Spleen (tissue), 11 donors: ENCODE measurements at regions not wholly inside any gene's neighbourhood (a gene's known extent, or its start where the extent isn't known, plus 50 kb on each side); places are given as distances from the start of the nearest gene placed in this dataset.

ENCODE experiments used
- DNase-seq: peaks from one replicate; pipeline ENCODE4 v3.0.0-alpha.2; 2020
- H3K27ac ChIP-seq, 8 donors: fragments of 200-600 bp; sonication (generic) in 7 of 8; 1 replicate in 4 of 8; 2 replicates in 4 of 8; pipeline versions ENCODE4 v1.5.0 to v1.8.0; 2016 to 2021; ENCODE audit warnings: inconsistent platforms in 4 of 8, mild to moderate bottlenecking in 4 of 8, moderate library complexity in 1 of 8
- H3K27me3 ChIP-seq, 7 donors: fragments of 200-600 bp; sonication (generic) in 6 of 7; replicated peaks in 1 of 7; 1 replicate in 4 of 7; 2 replicates in 3 of 7; pipeline versions ENCODE4 v1.5.0 to v1.8.0; 2016 to 2021; ENCODE audit warnings: inconsistent platforms in 3 of 7, mild to moderate bottlenecking in 1 of 7
- H3K36me3 ChIP-seq, 6 donors: fragments of 200-600 bp; sonication (generic) in 5 of 6; 1 replicate in 4 of 6; 2 replicates in 2 of 6; pipeline versions ENCODE4 v1.5.0 to v1.8.0; 2016 to 2021; ENCODE audit warnings: inconsistent platforms in 2 of 6
- H3K4me1 ChIP-seq, 6 donors: fragments of 200-600 bp; sonication (generic) in 5 of 6; 1 replicate in 3 of 6; 2 replicates in 3 of 6; pipeline versions ENCODE4 v1.5.0 to v1.8.0; 2016 to 2021; ENCODE audit warnings: inconsistent platforms in 3 of 6
- H3K4me3 ChIP-seq, 8 donors: fragments of 200-600 bp; sonication (generic) in 7 of 8; 1 replicate in 4 of 8; 2 replicates in 4 of 8; pipeline versions ENCODE4 v1.5.0 to v1.8.0; 2016 to 2021; ENCODE audit warnings: inconsistent platforms in 4 of 8, mild to moderate bottlenecking in 4 of 8, moderate library complexity in 2 of 8
- H3K9me3 ChIP-seq, 8 donors: fragments of 200-600 bp; sonication (generic) in 7 of 8; 1 replicate in 4 of 8; 2 replicates in 4 of 8; pipeline versions ENCODE4 v1.5.0 to v1.8.0; 2016 to 2021; ENCODE audit warnings: inconsistent platforms in 4 of 8
- CTCF ChIP-seq, 11 experiments: fragments of 200-600 bp in 7 of 11; fragments of 450-650 bp in 4 of 11; sonication (generic) in 4 of 11; IDR thresholded peaks in 8 of 11; conservative IDR thresholded peaks in 3 of 11; 1 replicate in 7 of 11; 2 replicates in 4 of 11; pipeline versions ENCODE4 v1.4.0 to v1.8.0; 2016 to 2021; ENCODE audit warnings: antibody characterized with exemption in 11 of 11, inconsistent platforms in 4 of 11, mild to moderate bottlenecking in 1 of 11
- POLR2A ChIP-seq, 3 donors: fragments of 450-650 bp; IDR thresholded peaks; one replicate each; pipeline ENCODE4 v1.5.1; 2017; ENCODE audit warnings: antibody characterized with exemption in 3 of 3, mild to moderate bottlenecking in 1 of 3
- POLR2AphosphoS5 ChIP-seq, 3 donors: sonication (generic); formaldehyde crosslinking; IDR thresholded peaks; one replicate each; pipeline ENCODE4 v1.5.1; 2017; ENCODE audit warnings: antibody characterized with exemption in 3 of 3
- WGBS, 5 donors: extraction: QIAGEN DNeasy Blood & Tissue Kit in 3 of 5; methylation state at CpG; one replicate each; pipeline versions ENCODE4 v1.1.5 to v1.1.7; 2013 to 2018; 5-methylcytosine and 5-hydroxymethylcytosine counted together
- intact Hi-C: fragments of 100-400 bp; cut with DNase I; formaldehyde crosslinking; loops from one replicate; pipeline ENCODE4 v1.15.0; 2023; ENCODE audit warnings: low total_unique reads
- donor health status: healthy with polysubstance abuse.
- donor health status: DM: no; HTN: no; CAD: no; lungs with moderate emphysema.
- donor health status: DM: no; HTN: no; CAD: no.
- donor health status: Bipolar disorder and iron deficiency.
- donor health status: healthy.
- donor health status: DM: no; HTN: no; CAD: no.
- donor health status: DM: yes; HTN: yes; CAD: no.

- TF ChIP-seq POLR2A (IDR thresholded peaks at IDR 0.05) (no peak), POLR2AphosphoS5 (IDR thresholded peaks at IDR 0.05) (no peak), CTCF (IDR thresholded peaks at IDR 0.05 in 8 of 11, conservative IDR thresholded peaks at IDR 0.05 in 3 of 11) (no peak)
- Histone ChIP-seq H3K27me3 (peaks cover 0 to 9% (median 0%) of the 10 kb centered on the region in 7 donors), H3K4me1 (no peaks in the 10 kb centered on the region), H3K27ac (no peak overlapping the region), H3K4me3 (no peak overlapping the region), H3K36me3 (no peaks in the 10 kb centered on the region), H3K9me3 (no peaks in the 10 kb centered on the region)
- 66 to 76% (median 71%) methylated on average over 7 of the region's 7 CpGs for WGBS, 5 donors
- DNase-seq, result no peak
- intact Hi-C loops, result no loop called here
These were observed 137.3 kb upstream of the KIF2A start for GRCh38 chr5:62168506-62169281.

GRCh38 chr5:62178258-62178657 lies 127.7 kb upstream of the KIF2A start:
- no peak for TF ChIP-seq POLR2AphosphoS5 (IDR thresholded peaks at IDR 0.05)
- TF ChIP-seq POLR2A (IDR thresholded peaks at IDR 0.05), result no peak
- no peak for TF ChIP-seq CTCF (IDR thresholded peaks at IDR 0.05 in 8 of 11, conservative IDR thresholded peaks at IDR 0.05 in 3 of 11)
- WGBS, 5 donors, result 76 to 92% (median 84%) methylated on average over 5 of the region's 5 CpGs
- no peaks in the 10 kb centered on the region for H3K9me3 ChIP-seq
- DNase-seq, result no peak
- intact Hi-C loops, result no loop called here
- no peak overlapping the region for H3K4me3 ChIP-seq
- H3K4me1 ChIP-seq, result no peaks in the 10 kb centered on the region
- no peaks in the 10 kb centered on the region for H3K36me3 ChIP-seq
- no peak overlapping the region for H3K27ac ChIP-seq
- H3K27me3 ChIP-seq, result peaks cover 0 to 5% (median 0%) of the 10 kb centered on the region in 7 donors

- Histone ChIP-seq H3K27me3 (peaks cover 0 to 5% (median 0%) of the 10 kb centered on the region in 7 donors), H3K36me3 (no peaks in the 10 kb centered on the region), H3K9me3 (no peaks in the 10 kb centered on the region), H3K27ac (no peak overlapping the region), H3K4me3 (no peak overlapping the region), H3K4me1 (no peaks in the 10 kb centered on the region)
- DNase-seq, result no peak
- WGBS, 5 donors, result 68 to 96% (median 79%) methylated on average over 1 of the region's 1 CpG
- TF ChIP-seq POLR2AphosphoS5 (IDR thresholded peaks at IDR 0.05) (no peak), CTCF (IDR thresholded peaks at IDR 0.05 in 8 of 11, conservative IDR thresholded peaks at IDR 0.05 in 3 of 11) (no peak), POLR2A (IDR thresholded peaks at IDR 0.05) (no peak)
- intact Hi-C loops, result no loop called here
These were observed 123.2 kb upstream of the KIF2A start for GRCh38 chr5:62182802-62183201.

GRCh38 chr5:62183727-62184126 lies 122.3 kb upstream of the KIF2A start:
- no peaks in the 10 kb centered on the region for H3K9me3 ChIP-seq

More at GRCh38 chr5:62183727-62184126, 122.3 kb upstream of the KIF2A start:
- TF ChIP-seq POLR2AphosphoS5 (IDR thresholded peaks at IDR 0.05), result no peak
- no peak for TF ChIP-seq POLR2A (IDR thresholded peaks at IDR 0.05)
- TF ChIP-seq CTCF (IDR thresholded peaks at IDR 0.05 in 8 of 11, conservative IDR thresholded peaks at IDR 0.05 in 3 of 11), result no peak
- no peak overlapping the region for H3K27ac ChIP-seq
- intact Hi-C loops, result no loop called here
- DNase-seq, result no peak
- no peaks in the 10 kb centered on the region for H3K27me3 ChIP-seq
- H3K4me1 ChIP-seq, result no peaks in the 10 kb centered on the region
- no peak overlapping the region for H3K4me3 ChIP-seq
- no peaks in the 10 kb centered on the region for H3K36me3 ChIP-seq
- 89 to 100% (median 94%) methylated on average over 1 of the region's 1 CpG for WGBS, 5 donors
